Mesothelial cell of epicardium (in vitro differentiated cells): ENCODE measurements at regions not wholly inside any gene's neighbourhood (a gene's known extent, or its start where the extent isn't known, plus 50 kb on each side); places are given as distances from the start of the nearest gene placed in this dataset.
"Not testable (repeated sequence)": the region's sequence is repeated elsewhere in the genome, so short reads cannot be mapped to it uniquely, and the experiment has no call there.

ENCODE experiments used
- DNase-seq, 2 experiments: peaks; one replicate each; pipeline ENCODE4 v3.0.0; 2021; ENCODE audit warnings: low spot score in 2 of 2; ENCODE audit not compliant: unreplicated experiment in 2 of 2
- H3K27ac Mint-ChIP-seq: 2 replicates; pipeline ENCODE4 v1.8.0; 2021; ENCODE audit warnings: mixed read lengths
- H3K27me3 Mint-ChIP-seq: 2 replicates; pipeline ENCODE4 v1.8.0; 2021; ENCODE audit warnings: low read depth, mixed read lengths
- H3K36me3 Mint-ChIP-seq: 2 replicates; pipeline ENCODE4 v1.8.0; 2021; ENCODE audit warnings: mixed read lengths
- H3K4me1 Mint-ChIP-seq: 2 replicates; pipeline ENCODE4 v1.8.0; 2021; ENCODE audit warnings: mixed read lengths
- H3K4me3 Mint-ChIP-seq: 2 replicates; pipeline ENCODE4 v1.8.0; 2021; ENCODE audit warnings: mild to moderate bottlenecking, moderate library complexity, mixed read lengths
- H3K9me3 Mint-ChIP-seq: 2 replicates; pipeline ENCODE4 v1.8.0; 2021; ENCODE audit warnings: mixed read lengths
- TF ChIP-seq, protein P1 (sequence below): fragments of 200-600 bp; sonication (generic); IDR thresholded peaks from one replicate; pipeline ENCODE4 v1.5.0; 2021; ENCODE audit warnings: antibody characterized with exemption; ENCODE audit not compliant: unreplicated experiment

DNA sequence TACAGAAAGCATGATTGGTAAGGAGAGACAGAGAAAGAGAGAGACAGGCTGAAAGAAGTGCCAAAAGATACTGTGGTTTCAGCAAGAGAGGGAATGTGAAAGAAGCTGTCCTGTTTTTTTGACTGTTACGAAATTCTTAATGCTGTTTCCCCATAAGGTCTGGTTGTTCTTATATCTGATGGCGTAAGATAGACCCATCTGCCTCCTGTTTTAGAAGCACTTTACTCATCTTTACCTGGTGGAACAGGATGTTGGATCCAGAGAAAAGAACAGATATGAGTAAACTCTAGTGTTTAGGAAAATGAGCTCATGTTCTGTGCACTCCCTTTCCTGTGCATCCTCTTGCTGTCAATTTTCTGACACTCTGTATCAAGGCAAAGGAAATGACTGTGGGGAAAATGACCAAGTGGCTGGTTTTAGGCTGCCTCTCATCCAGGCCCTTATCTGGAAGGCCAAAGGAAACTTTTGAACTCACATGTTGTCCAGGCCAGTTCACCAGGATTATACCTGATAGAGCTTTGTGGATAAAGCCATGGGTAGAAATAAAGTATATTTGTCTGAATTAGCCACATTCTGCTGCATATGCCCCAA, 311.7 kb upstream of the HTR2C start:
- H3K4me3 Mint-ChIP-seq, result no peak overlapping the region
- peaks cover 9% of the 10 kb centered on the region for H3K9me3 Mint-ChIP-seq
- no peak for DNase-seq
- no peaks in the 10 kb centered on the region for H3K36me3 Mint-ChIP-seq
- no peak overlapping the region for H3K27ac Mint-ChIP-seq
- TF ChIP-seq, protein P1, sequence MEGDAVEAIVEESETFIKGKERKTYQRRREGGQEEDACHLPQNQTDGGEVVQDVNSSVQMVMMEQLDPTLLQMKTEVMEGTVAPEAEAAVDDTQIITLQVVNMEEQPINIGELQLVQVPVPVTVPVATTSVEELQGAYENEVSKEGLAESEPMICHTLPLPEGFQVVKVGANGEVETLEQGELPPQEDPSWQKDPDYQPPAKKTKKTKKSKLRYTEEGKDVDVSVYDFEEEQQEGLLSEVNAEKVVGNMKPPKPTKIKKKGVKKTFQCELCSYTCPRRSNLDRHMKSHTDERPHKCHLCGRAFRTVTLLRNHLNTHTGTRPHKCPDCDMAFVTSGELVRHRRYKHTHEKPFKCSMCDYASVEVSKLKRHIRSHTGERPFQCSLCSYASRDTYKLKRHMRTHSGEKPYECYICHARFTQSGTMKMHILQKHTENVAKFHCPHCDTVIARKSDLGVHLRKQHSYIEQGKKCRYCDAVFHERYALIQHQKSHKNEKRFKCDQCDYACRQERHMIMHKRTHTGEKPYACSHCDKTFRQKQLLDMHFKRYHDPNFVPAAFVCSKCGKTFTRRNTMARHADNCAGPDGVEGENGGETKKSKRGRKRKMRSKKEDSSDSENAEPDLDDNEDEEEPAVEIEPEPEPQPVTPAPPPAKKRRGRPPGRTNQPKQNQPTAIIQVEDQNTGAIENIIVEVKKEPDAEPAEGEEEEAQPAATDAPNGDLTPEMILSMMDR, result no peak
- H3K4me1 Mint-ChIP-seq, result no peaks in the 10 kb centered on the region
- H3K27me3 Mint-ChIP-seq, result no peaks in the 10 kb centered on the region

DNA sequence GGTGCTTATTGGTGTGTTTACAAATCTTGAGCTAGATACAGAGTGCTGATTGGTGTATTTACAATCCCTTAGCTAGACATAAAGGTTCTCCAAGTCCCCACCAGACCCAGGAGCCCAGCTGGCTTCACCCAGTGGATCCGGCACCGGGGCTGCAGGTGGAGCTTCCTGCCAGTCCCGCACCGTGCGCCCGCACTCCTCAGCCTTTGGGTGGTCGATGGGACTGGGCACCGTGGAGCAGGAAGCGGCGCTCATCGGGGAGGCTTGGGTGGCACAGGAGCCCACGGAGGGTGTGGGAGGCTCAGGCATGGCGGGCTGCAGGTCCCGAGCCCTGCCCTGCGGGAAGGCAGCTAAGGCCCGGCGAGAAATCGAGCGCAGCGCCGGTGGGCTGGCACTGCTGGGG, 313.5 kb upstream of the HTR2C start:
- H3K27ac Mint-ChIP-seq, DNase-seq, H3K4me3 Mint-ChIP-seq, H3K9me3 Mint-ChIP-seq, H3K27me3 Mint-ChIP-seq, H3K36me3 Mint-ChIP-seq, H3K4me1 Mint-ChIP-seq: not testable (repeated sequence)

DNA sequence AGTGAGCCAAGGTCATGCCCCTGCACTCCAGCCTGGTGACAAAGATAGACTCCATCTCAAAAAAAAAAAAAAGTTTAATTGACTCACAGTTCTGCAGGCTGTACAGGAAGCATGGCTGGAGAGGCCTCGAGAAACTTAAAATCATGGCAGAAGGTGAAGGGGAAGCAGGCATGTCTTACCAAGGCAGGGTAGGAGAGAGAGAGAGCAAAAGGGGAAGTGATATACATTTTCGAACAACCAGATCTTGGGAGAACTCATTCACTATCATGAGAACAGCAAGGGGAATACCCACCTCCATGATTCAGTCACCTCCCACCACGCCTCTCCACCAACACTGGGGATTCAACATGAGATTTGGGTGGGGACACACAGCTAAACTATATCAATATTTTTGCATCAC, 315.2 kb upstream of the HTR2C start:
- DNase-seq, result no peak
- no peaks in the 10 kb centered on the region for H3K36me3 Mint-ChIP-seq

DNA sequence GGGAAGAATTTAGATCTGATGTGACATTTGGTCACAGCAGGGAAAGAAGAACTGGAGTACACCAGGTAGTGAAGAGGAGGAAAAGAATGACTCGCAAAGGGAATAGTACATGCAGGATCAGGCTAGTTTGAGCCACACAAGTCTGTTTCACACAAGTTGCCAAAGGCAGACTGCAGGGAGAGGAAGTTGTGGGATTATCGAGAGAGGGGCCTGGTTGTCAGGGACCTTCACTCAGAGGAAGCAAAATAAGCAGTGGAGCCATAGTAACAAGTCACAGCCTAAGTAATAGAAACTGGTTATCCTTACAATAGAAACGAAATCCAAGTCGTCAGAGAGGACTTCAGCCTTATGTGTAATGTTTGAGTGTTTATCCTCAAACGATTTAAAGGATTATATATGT, 316.7 kb upstream of the HTR2C start:
- H3K9me3 Mint-ChIP-seq, result peaks cover 3% of the 10 kb centered on the region
- no peaks in the 10 kb centered on the region for H3K27me3 Mint-ChIP-seq
- DNase-seq, result no peak
- H3K27ac Mint-ChIP-seq, result no peak overlapping the region
- TF ChIP-seq, protein P1, result no peak
- H3K4me3 Mint-ChIP-seq, result no peak overlapping the region
- peaks cover 4% of the 10 kb centered on the region for H3K4me1 Mint-ChIP-seq
- H3K36me3 Mint-ChIP-seq, result no peaks in the 10 kb centered on the region

More for the DNA sequence above, 315.2 kb upstream of the HTR2C start:
- no peak overlapping the region for H3K27ac Mint-ChIP-seq
- peaks cover 3% of the 10 kb centered on the region for H3K9me3 Mint-ChIP-seq
- H3K27me3 Mint-ChIP-seq, result no peaks in the 10 kb centered on the region
- TF ChIP-seq, protein P1, result no peak
- no peak overlapping the region for H3K4me3 Mint-ChIP-seq
- peaks cover 4% of the 10 kb centered on the region for H3K4me1 Mint-ChIP-seq

DNA sequence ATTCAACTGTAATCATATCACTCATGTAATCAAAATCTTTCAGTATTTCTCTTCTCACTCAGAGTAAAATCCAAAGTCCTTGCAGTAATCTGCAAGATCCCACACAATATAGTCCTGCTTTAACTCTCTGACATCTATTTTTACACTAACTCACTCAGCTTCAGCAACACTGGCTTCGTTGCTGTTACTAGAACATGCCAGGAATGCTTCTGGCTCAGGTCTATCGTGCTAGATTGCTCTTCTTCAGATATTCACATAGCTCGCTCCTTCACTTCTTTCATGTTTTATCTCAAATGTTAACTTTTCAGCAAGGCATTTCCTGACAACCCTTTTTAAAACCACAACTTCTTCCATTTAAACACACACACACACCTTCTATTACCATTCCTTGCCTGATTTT, 331.7 kb upstream of the HTR2C start:
- TF ChIP-seq, protein P1, result no peak
- Mint-ChIP-seq H3K9me3 (no peaks in the 10 kb centered on the region), H3K27ac (no peak overlapping the region), H3K27me3 (no peaks in the 10 kb centered on the region), H3K4me3 (no peak overlapping the region), H3K4me1 (no peaks in the 10 kb centered on the region), H3K36me3 (no peaks in the 10 kb centered on the region)
- DNase-seq, result no peak

DNA sequence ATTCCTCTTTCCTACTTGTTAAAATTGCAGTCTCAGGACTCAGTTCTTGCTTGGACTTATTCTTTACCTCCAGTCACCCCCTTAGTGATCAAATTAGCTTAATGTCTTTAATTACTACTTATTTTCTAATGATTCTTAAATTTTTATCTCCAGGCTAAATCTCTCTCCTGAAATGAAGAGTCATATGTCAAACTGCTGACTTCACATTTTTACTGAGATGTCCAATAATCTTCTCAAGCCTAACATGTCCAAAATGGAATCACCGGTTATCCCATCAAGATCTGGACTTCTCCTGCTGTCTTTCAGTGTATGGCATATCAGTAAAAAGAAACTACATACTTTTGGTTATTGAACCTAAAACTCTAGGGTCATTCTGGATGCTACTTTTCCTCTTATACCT, 332.3 kb upstream of the HTR2C start:
- Mint-ChIP-seq H3K4me1 (no peaks in the 10 kb centered on the region), H3K4me3 (no peak overlapping the region), H3K9me3 (no peaks in the 10 kb centered on the region)

More for the DNA sequence above, 332.3 kb upstream of the HTR2C start:
- TF ChIP-seq, protein P1, result no peak
- no peak overlapping the region for H3K27ac Mint-ChIP-seq
- no peaks in the 10 kb centered on the region for H3K27me3 Mint-ChIP-seq
- DNase-seq, result no peak
- no peaks in the 10 kb centered on the region for H3K36me3 Mint-ChIP-seq
